SH-SY5Y (cell line): ENCODE measurements at regions not wholly inside any gene's neighbourhood (a gene's known extent, or its start where the extent isn't known, plus 50 kb on each side); places are given as distances from the start of the nearest gene placed in this dataset.

ENCODE experiments used
- GATA2 ChIP-seq: IDR thresholded peaks from 2 replicates; pipeline ENCODE4 v1.6.1; 2011; ENCODE audit warnings: mild to moderate bottlenecking, low read depth, low read length
- GATA3 ChIP-seq: IDR thresholded peaks from 2 replicates; pipeline ENCODE4 v1.6.1; 2011; ENCODE audit warnings: low read depth, mild to moderate bottlenecking, low read length, moderate library complexity

DNA sequence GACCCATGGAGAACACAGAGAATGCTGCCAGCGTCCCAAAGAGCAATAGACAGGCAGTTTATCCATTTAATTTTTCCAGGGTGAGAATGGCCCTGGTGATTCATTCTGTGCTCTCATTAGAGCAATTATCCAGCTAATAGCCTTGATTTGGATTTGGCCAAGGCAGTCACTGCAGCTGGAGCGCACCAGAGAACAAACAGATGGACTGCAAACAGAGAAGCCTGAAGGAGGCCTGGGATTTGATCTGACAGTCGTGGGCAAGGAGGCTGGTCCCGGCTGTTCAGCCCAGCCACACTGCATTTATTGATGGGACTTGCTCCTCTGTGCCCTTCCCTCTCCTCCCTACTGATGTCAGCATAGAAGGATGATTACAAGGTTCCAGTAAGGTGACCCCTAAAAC, 353.9 kb upstream of the C1orf174 start:
- TF ChIP-seq GATA2 = no peak
- no peak for TF ChIP-seq GATA3
